NOMO-1 (cell line): ENCODE measurements at regions not wholly inside any gene's neighbourhood (a gene's known extent, or its start where the extent isn't known, plus 50 kb on each side); places are given as distances from the start of the nearest gene placed in this dataset.
A peak's percentile ranks its signal among the peaks of the same experiment; 100 is the strongest.

ENCODE experiments used
- DNase-seq, 2 experiments: peaks; one replicate each; lab custom pipeline; 2025; ENCODE audit not compliant: unreplicated experiment in 2 of 2; lab: John Stamatoyannopoulos, UW

DNA sequence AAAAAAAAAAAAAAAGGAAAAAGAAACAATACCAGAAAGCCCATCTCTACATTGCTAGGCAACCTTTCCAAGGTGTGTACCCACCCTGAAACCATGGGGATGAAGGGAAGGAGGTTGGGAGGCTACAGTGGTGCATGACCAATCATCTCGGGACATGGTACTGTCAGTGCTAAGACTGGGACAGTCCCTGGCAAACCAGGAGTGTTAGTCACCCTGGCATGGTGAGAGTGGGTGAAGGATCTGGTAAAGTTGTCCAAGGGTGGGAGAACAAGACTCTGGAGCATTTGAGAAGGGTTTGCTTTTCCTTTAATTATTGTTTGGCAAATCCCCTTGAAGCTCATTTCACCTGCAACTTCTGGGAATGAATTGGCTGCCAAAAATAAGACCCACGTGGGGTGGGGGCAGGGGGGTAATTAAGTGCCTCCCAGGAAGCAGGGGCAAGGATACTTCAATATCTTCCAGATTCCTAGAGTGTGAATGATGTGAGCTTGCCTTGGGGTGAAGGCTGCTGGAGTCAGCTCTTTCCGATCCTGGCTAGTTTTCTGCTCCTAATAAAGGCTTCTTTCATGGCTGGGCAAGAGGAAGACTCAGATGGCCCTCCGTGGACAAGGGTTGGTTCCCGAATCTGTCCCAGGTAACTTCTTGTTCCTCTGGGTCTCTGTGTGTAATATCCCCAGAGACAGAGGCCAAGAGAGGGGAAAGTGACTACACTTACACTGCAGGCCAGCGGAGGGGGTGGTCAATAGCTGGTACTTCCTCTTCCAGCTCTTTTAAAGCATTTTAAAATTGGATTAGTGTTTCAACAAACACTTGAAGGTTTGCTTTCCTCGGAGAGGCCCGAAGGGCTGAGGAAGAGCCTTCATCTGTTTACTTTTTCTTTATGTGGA lies 61.6 kb upstream of the SPRY4 start:
- DNase-seq = peak; percentile 73 to 74

DNA sequence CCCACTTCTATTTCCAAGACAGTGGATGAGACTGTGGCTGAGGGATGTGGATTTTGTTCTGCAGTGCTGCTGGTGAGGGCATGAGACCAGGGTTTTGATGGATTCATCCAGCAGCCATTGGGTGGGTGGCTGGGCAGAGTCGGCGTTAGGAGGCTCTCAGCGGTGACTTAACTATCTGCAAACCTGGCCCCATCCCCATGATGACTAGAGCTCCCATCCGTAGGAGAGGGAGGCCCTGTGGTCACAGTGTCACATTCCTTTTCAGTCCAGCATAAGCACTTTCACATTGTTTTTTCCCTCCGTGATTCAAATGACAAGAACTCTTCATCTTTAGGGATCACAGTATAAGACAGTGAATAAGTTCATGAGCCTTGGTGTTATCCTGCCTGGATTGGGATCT lies 60.4 kb upstream of the SPRY4 start:
- no peak for DNase-seq

DNA sequence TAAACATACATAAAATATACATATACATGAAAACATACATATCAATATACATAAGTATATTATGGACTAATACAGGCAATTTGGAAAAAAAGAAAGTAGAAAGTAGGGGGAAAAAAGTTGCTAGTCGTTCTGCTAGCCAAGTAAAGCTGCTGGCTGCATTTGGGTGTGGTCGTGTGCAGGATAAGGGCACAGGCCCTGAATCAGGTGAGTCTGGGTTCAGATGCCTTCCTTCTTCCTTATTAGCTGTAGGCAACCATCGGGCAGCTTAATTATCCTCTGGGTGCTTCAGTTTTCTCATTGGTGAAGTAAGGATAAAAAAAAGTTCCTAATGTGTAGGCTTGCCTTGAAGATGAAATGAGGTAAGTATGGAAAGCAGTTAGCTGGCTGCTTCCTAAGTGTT lies 59.2 kb upstream of the SPRY4 start:
- no peak for DNase-seq

DNA sequence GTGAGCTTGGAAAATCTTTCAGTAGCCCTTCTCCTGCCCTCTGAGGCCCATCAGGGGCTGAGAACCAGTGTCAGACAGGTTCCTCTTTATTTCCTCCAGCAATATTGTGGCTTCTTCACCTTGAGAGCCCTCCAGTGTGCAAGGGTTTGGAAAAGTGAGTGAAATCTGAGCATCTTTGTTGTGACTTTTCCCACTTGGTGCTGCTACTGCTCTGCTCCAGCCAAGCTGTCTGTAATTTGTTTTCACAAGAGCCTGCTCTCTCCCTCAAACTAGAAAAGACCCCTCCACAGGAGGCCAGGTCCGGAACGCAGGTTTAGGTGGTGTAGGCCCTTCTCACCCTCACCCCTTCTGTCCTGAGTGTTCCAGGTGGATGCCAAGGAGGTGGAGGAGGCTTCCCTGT lies 57.4 kb upstream of the SPRY4 start:
- DNase-seq = no peak

DNA sequence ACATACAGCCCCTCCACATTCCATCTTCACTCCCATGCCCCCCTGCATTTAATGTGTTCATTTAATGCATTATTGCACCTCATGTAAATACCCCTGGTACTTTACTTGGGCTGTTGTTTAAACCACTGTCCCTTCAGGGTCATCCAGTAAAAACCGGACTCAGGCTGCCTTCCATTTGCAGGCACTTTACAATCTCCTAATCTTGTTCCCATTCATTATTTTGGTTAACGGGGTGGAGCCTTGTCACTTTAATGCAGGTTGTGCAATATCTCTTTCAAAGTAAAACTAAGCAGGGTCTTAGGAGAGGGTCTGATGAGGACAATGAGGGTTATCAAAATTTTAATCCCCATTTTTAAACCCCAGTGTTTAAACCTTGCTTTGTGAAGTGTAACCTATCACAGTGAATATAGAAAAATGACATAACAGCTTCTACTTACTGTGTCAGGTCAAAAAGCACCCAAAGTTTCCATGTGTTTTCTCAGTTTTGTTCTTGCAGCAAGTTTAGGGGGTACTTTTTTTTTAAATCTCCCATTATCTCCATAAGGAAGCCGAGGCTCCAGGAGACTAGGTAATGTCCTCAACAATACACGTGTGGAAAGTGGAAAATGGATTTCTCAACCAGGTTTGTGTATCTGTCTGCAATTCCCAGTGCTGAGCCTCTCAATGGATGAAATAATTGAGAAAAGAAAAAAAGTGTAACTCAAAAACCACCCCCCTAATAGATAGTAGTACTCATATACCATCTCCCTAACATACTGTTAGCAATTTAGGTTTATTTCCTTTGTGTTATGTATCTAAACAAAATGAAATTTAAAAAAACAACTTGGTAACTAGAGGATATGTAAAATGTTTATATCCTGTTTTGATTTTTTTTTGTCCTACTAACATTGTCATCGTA lies 54.2 kb upstream of the SPRY4 start:
- DNase-seq = no peak

DNA sequence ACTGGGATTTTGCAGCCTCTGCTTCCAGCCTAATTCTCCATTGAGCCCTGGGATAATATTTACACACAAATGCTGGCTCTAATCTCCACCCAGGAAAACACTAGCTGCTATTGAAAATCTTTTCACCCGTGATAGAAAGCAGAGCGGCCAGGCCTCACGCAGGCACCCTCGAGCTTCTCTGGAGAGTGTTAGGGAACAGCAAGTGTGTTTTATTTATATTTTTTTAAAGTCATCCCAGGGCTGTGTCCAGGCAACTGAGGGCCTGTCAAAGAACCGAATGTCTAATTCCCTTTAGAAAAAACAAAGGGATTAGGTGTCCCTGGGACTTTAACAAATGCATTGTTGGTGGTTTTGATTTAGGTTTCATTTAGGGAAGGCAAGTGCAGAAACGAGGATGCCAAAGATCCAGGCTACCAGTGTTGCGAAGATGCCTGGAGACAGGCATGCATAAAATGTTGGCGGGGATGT lies 51.2 kb upstream of the SPRY4 start:
- DNase-seq = no peak
